Posterior cingulate gyrus (tissue), 11 donors: ENCODE measurements at regions not wholly inside any gene's neighbourhood (a gene's known extent, or its start where the extent isn't known, plus 50 kb on each side); places are given as distances from the start of the nearest gene placed in this dataset.
"Not testable (repeated sequence)": the region's sequence is repeated elsewhere in the genome, so short reads cannot be mapped to it uniquely, and the experiment has no call there.

Experiments used
- DNase-seq, 10 donors: peaks; one replicate each; pipeline versions ENCODE4 v3.0.0 to v3.0.0-alpha.2; 2020 to 2021; ENCODE audit warnings: mixed read lengths in 3 of 10
- intact Hi-C: fragments of 100-400 bp; cut with DNase I; formaldehyde crosslinking; loops from one replicate; pipeline ENCODE4 v1.15.1; 2023

DNA sequence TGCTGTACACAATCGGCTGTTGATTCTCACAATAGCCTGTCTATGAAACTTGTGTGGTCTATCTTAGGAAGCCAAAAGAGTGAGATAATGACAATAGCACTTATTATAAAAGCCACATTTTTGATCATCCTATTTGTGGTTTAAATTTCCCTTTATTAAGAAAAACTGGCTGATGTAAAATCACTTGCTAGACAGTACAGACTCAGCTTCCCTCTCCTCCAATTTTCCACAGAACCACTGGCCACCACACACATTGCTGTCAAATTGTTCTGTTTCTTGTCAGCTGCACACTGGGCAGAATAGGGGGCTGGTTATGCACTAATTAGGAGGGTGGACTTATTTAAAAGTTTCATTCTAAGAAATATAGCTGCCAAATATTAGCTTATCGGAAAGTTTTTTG is 425.9 kb downstream of the EPHA3 start:
- intact Hi-C loops, result no loop called here
- no peak for DNase-seq

DNA sequence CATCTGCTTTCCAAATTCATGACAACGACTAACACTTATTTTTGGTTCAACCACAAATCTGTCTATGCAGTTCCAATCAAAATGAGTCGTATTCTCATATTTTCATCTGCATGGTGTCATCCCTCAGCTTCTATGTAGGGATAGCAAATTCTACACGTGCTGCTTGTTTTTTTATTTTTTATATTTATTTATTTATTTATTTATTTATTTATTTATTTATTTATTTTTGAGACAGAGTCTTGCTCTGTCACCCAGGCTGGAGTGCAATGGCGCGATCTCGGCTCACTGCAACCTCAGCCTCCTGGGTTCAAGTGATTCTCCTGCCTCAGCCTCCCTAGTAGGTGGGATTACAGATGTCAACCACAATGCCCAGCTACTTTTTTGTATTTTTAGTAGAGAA is 447.2 kb downstream of the EPHA3 start:
- DNase-seq, intact Hi-C loops: not testable (repeated sequence)

DNA sequence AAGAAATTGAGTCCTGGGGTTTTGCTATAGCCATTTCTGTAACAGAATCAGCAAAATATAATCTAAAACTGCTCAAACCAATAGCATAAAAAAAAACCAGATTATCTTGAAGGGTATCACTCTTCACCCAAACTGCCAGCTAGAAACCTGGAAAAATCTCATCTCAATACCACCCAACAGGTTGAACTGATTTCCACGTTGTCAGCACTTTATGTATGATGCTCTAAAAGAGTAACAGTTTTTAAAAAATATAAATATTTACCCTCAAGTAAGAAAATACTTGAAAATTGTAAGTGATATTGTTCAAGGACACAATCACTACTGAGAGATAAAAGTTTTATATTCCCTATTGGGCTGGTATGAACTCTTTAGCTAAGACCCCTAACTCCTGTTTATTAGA is 451.3 kb downstream of the EPHA3 start:
- no peak for DNase-seq
- intact Hi-C loops, result no loop called here

DNA sequence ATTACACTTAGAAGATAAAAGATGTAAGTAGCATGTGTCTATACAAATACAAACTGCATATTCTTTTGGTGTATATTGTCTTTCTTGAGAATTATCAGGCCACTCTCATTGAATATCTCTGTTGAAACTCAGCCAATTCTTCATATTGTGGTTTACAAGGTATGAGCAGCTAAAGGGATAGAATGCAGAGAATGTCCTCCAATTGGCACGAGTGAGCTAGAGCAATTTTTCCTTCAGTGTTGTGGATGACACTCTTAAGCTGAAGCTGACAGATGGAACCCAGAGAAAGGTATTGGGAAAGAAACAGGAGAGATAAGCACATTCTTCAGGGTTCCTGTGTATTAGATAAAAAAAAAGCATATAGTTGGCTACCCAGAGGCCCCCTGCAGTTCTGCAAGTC is 453.1 kb downstream of the EPHA3 start:
- no peak for DNase-seq
- intact Hi-C loops, result no loop called here

DNA sequence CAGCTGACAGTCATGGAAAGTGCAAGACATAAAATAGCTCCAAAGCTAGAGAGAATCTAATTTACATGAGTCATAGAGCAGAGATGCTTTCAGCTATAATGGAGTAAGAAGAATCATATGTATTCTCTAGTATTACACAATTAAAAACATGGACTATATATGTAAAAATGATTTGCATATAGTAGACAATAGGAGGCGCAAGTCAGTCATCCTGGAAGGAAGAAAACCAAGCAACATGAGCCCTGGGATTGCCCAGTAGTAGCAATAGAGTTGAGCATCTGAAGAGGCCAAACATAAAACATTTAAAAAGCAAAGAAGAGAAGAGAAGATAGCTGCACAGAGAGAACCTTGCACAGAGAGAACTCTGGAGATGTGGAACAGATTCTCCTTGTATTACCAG is 455.0 kb downstream of the EPHA3 start:
- no peak for DNase-seq
- intact Hi-C loops, result no loop called here

DNA sequence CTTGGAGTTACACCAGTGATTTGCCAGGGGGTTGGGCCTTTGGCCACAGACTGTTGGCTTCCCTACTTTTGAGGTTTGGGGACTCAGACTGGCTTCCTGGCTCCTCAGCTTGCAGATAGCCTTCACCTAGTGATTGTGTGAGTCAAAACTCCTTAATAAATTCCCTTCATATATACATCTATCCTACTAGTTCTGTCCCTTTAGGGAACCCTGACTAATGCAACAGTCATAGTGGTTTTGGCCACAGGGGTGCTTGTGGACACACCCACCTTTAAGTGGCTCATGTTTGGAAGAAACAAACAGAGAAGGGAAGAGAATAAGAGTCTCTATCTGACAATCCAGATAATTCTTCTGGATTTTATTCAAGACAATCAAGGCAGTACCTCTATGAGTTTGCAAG is 457.7 kb downstream of the EPHA3 start:
- intact Hi-C loops, result no loop called here

DNA sequence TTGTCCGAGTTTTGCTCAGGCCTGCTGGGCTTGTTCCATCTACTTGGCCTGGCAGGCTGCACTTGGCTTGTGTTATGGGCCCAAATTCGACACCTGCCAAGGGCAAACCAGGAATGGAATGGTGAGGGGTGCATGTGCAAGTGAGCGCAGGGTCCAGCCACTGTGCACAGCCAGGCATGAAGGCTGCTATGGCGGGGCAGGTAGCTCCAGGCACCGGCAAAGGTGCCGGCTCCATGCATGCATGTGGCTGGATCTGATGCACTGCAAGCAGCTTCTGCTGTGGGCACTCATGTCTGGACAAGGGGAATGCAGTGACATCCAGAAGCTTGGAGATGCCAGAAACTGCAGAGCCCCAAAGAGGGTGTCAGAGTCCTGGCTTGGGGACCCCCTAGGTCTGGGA is 463.0 kb downstream of the EPHA3 start:
- intact Hi-C loops, result no loop called here
- DNase-seq, result peak in 2 of 10 donors; percentile 52 to 82

More for the DNA sequence above, 457.7 kb downstream of the EPHA3 start:
- no peak for DNase-seq

DNA sequence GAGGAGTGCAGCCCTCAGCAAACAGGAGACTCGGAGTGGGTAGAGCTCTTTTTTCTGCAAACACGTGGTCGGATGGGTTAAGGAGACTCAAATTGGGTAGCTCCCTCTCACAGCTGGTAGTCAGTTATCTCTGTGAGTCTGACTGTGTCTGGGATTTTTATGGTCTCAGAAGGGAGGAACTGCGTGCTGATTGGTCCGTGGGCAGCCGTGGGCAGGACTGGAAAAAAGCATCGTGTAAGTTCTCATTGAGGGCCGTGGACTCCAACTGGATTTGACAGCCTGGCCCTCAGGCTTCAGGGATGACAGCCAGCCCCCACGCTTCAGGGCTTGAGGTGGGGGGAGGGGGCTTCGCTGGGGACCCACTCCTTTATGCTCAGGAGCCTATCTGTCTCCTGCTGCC is 463.9 kb downstream of the EPHA3 start:
- intact Hi-C loops, result no loop called here
- DNase-seq, result peak in 1 of 10 donors; percentile 63

DNA sequence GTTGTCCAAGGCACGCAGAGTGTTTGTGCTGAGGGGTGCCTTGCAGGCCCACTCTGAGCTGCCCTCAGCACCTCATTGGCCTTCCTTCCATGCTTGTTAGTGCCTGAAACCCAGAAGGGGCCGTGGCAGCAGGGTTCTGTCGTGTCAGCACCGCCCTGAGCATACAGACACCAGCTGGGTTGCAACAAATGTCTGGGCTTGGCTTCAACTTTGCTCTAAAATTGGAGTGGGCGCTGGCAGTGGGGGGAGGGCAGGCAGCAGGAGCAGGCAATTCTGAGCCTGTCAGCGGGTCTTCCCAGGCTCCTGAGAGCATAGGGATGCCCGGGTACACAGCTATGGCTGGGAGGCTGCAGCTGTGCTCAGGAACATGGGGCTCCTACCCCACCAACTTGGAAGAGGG is 464.3 kb downstream of the EPHA3 start:
- intact Hi-C loops, result no loop called here
- DNase-seq, result peak in 7 of 10 donors; percentile 9 to 88 (median 29)

DNA sequence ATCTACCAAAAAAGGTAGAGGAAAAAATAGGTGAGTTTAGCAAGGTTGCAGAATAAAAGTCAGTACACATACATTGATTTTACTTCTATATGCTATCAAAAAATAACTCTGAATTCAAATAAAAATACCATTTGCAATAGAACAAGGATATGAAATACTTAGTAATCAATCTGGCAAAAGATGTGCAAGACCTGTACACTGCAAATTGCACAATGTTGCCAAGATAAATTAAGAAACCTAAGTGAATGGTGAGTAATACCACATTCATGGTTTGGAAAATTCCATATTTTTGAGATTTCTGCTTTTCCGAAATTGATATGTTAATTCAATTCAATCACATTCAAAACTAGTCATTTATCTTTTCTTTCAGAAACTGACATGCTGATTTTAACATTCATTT is 464.8 kb downstream of the EPHA3 start:
- intact Hi-C loops, result no loop called here
- no peak for DNase-seq

DNA sequence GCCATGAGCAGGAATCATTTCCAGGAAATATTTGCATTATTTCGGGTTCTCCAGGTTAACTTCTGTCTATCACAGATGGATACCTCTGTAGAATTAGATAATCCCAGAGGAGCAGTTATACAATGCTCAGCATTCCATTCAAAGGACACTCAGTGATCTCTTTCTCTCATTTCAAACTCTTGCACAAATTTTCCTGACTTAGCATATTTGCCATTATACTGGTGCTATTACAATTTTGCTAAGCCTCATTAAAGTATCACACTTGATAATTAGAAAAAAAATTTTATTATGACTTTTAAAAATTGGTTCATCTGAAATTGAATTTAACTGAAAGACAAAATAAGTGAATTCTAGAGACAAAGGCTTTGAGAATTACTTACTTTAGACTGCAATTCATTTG is 469.0 kb downstream of the EPHA3 start:
- DNase-seq, result no peak
- intact Hi-C loops, result no loop called here

DNA sequence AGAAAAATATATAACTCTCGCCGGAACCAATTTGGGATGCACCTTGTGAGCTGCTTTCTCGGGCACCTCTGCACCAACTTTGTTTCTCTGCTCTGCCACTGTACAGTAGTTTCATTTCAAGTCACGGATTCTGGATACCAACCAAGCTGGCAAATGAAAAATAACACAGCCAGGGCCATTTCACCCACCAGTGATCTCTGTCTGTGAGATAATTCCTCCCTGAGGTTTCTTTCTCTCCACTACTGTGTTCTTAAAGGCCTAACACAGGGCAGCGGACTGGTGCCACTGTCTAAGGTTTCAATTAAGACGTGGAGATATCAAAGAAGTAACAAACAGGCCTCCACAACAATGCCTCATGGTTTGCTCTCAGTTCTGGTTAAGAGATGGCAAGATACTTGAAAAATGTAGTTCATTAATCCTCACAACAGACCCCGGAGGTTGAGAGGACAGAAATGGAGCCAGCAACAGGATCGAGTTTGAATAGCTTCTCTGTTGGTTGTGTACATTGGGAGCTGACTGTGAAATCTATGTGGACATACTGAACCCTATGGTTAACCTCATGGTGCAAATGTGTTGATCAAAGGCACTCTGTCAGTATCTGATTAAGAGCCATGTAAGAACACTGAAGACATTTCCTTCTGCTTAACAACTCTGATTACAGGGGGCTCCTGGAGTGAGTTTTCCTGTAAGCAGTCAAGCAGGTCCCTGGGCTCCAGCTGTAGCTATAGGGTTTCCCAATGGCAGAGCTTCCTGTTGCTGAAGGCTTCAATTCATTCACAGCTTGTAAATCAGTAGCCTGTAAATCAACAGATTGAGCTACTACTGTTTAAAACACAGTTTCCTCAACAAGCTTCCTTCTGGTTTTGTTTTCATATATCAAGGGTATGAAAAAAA is 470.5 kb downstream of the EPHA3 start:
- DNase-seq, result no peak
- intact Hi-C loops, result no loop called here

DNA sequence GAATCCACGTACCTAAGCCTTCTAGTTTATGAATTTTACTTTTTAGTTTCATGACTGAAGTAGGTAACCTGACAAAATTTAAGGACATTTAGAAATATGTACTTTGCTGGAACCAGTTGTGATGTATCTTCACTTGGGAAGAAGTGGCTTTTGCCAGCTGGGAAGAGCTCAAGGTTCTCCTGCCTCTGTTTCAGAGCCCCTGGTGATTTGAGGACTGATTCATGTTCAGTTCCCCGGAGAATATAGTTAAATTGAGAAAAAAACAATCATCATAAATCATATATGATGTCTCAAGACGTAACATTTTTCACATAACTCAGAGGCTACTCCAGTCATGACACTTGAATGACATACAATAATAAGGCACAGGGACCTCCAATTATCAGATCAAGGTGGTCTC is 473.4 kb downstream of the EPHA3 start:
- DNase-seq, result no peak
- intact Hi-C loops, result no loop called here

DNA sequence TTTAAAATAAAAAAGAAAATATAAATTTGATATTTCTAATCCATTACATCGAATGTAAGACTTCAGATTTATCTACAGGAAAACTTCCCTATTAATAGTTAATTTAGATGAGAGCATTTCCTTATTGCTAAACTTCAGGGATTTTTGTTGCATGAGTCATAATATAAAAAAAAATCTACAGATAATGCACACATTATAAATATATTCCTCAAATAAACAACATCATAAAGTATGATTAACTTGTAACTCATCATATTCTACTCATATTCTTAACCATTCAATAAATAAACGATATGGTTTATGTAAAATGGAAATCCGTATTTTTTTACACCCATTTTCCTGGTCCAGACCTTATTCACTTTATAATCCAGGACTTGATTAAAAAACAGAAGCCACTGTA is 477.0 kb downstream of the EPHA3 start:
- no peak for DNase-seq
- intact Hi-C loops, result no loop called here

DNA sequence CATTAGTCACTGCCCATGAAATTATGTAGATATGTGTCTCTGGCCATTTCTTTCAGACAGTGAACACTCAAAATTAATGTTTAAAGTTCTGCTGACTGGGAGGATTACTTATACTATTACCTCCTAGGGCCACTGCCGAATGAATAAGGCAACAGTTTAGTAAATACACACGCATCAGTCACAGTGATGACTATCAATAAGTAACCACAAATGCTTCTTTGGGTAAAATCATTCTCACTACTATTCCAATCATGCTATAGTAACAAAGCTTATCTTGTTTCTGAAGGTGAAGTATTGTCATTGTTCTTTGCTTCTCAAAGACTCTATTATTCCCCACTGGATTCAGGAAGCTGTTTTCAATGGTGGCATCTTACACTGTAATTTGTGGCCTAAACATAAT is 478.8 kb downstream of the EPHA3 start:
- intact Hi-C loops, result no loop called here

DNA sequence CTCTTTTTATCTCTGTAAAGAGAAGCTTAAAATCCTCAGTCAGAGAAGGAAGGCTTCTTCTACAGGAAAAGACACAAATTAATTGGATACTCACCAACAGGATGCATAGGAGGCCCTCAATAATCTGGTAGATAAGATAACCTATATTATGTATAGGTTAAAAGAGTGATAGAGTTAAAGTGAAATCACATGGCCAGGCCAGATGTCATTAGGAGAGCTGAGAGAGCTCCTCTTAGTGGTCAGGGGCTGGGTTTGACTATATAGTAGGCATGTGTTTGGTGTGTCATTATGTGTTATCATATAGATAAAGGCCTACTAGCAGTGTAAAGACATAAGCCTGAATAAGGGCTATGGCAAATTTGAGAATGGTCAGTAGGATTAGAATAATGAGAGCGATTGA is 479.3 kb downstream of the EPHA3 start:
- intact Hi-C loops, result no loop called here
- DNase-seq, result no peak

More for the DNA sequence above, 478.8 kb downstream of the EPHA3 start:
- no peak for DNase-seq

DNA sequence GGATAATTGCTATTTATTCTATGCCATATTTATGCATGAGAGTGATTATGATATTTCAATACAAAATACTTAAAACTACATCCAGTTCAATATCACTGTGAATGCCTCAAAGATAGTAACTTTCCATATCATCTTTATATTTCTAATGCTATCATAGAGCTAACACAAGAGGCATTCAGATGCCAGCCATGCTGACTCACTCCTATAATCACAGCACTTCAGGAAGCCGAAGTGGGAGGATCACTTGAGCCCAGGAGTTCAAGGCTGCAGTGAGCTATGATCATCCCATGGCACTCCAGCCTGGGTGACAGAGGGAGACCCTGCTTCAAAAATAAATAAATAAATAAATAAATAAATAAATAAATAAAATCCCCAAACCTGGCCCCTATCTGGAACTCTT is 498.7 kb downstream of the EPHA3 start:
- intact Hi-C loops, result no loop called here
- no peak for DNase-seq

DNA sequence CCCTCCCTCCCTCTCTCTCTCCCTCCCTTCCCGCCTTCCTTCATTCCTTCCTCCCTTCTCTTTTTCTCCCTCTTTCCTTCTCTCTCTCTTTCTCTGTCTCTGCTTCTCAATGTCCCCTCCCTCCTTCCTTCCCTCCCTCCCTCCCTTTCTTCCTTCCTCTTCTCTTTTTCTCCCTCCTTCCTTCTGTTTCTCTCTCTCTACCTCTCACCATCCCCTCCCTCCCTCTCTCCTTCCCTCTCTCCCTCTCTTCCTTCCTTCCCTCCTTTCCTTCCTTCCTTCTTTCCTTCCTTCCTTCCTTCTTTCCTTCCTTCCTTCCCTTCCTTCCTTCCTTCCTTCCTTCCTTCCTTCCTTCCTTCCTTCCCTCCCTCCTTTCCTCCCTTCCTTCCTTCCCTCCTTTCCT is 504.6 kb downstream of the EPHA3 start:
- DNase-seq, result no peak
- intact Hi-C loops, result no loop called here

DNA sequence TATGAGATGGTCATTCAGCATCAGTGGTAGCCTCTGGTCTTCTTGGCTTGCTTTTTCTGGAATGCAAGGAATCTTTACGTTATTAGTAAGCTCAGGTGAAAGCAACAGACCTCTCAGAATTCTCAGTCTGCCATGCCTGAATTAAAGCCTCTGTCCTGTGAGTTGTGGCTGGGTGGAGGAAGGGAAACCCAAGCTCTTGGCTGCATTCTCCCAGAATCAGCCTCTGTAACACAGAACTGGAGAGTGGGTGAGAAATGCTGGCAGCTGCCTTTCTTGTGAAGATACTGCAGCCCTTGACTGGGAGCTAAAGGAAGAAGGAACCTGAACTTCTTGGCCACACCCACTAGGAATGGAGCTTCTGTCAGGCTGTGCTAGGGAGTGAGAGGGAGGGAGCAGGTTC is 505.8 kb downstream of the EPHA3 start:
- DNase-seq, result no peak
- intact Hi-C loops, result no loop called here

DNA sequence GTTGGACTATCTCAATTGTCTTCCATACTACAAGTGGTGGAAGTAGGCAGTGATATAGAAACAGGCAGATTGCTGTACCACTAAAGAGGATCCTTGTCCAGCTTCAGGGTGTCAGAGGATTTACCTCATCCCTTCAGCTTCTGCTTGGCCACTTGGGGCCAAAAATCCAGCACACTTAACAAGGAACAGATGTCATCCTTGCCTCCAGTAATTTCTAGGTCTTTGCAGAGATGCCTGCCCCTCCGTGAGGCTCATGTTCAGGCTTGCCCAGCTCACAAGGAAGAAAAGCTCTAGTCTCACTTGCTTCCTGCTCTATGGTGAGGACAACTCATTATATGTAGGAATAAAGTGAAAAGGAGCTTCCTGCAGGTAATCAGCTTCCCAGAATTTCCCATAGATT is 510.3 kb downstream of the EPHA3 start:
- intact Hi-C loops, result no loop called here
- no peak for DNase-seq

DNA sequence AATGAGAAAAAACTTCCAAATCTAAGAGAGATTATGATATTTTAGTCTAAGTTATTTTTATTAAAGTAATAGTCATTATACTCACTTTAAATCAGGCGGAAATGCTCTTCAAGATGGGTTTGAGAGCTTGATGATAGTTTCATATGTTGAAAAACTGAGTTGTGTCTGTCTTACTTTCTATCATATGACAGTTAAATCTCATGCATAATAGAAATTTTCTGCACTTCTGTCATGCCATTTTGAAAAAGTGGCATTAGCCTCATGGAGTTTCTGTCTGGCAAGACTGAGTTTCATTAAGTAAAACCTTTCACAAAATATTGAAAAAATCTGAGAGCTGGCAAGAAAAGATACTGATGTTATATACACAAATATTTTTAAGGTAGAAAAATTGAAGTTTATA is 511.8 kb downstream of the EPHA3 start:
- DNase-seq, result no peak
- intact Hi-C loops, result no loop called here

DNA sequence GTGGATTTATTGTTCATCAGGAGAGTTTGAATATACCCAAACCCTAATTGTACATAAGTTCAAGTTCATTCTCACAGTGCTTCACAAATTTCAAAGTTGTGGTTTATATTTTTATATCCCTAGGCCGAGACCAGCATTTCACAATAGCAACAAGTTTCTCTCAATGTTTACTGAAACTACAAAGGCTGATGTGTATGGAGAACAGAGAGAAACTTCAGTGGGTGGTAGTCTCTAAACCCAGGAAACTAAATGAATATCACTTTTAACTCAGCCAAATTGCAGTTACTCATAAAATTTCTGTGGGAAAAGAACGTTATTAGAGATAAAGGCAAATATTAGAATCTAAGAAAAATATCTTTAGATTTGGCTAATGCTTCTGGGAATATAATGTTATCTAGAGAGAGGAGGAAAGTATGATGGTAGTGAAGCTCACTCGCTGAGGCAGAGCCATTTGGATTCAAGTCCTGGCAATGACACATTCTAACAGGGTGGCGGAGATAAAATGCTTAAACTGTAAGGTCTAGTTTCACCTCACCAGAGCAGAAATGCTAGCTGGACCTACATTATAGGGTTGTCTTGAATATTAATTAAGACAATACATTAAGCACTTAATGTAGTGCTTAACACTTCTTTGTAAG is 514.8 kb downstream of the EPHA3 start:
- intact Hi-C loops, result no loop called here
- DNase-seq, result no peak
